ENCODE measurements at regions not wholly inside any gene's neighbourhood (a gene's known extent, or its start where the extent isn't known, plus 50 kb on each side); places are given as distances from the start of the nearest gene placed in this dataset.

GRCh38 chr12:28681980-28682379, 467.1 kb upstream of the FAR2 start:
- Histone ChIP-seq H3K27me3 (ENCODE audit: control insufficient read depth, insufficient read depth, low read length) (no peaks in the 10 kb centered on the region), H3K9me3 (replicated peaks; ENCODE audit: control insufficient read depth, low read depth, low read length) (no peaks in the 10 kb centered on the region), H3K4me1 (ENCODE audit: control insufficient read depth, insufficient read depth, low read length) (no peaks in the 10 kb centered on the region), H3K27ac (ENCODE audit: low read length) (no peak overlapping the region), H3K36me3 (ENCODE audit: control insufficient read depth, insufficient read depth, low read length) (no peaks in the 10 kb centered on the region), H3K4me3 (ENCODE audit: low read length) (no peak overlapping the region)
- DNase-seq = no peak
- no CpG with 5 or more reads among the region's 3 CpGs for WGBS (ENCODE audit: insufficient coverage)

- no peak for DNase-seq
- no peaks in the 10 kb centered on the region for H3K4me1 ChIP-seq (ENCODE audit: control insufficient read depth, insufficient read depth, low read length)
- no peaks in the 10 kb centered on the region for H3K27me3 ChIP-seq (ENCODE audit: control insufficient read depth, insufficient read depth, low read length)
- H3K4me3 ChIP-seq (ENCODE audit: low read length) = no peak overlapping the region
- no CpG with 5 or more reads among the region's 4 CpGs for WGBS (ENCODE audit: insufficient coverage)
- no peaks in the 10 kb centered on the region for H3K9me3 ChIP-seq (replicated peaks; ENCODE audit: control insufficient read depth, low read depth, low read length)
- H3K27ac ChIP-seq (ENCODE audit: low read length) = no peak overlapping the region
- H3K36me3 ChIP-seq (ENCODE audit: control insufficient read depth, insufficient read depth, low read length) = no peaks in the 10 kb centered on the region
Measured at GRCh38 chr12:28683366-28683765, 465.7 kb upstream of the FAR2 start.

- WGBS (ENCODE audit: insufficient coverage) = no CpG with 5 or more reads among the region's 4 CpGs
- DNase-seq = no peak
Measured at GRCh38 chr12:28689398-28690175, 459.5 kb upstream of the FAR2 start.

GRCh38 chr12:28693565-28694219, 455.4 kb upstream of the FAR2 start:
- H3K27me3 ChIP-seq (ENCODE audit: control insufficient read depth, insufficient read depth, low read length) = no peaks in the 10 kb centered on the region
- no CpG with 5 or more reads among the region's 5 CpGs for WGBS (ENCODE audit: insufficient coverage)
- no peak for DNase-seq

More at GRCh38 chr12:28689398-28690175, 459.5 kb upstream of the FAR2 start:
- no peaks in the 10 kb centered on the region for H3K4me1 ChIP-seq (ENCODE audit: control insufficient read depth, insufficient read depth, low read length)
- no peak overlapping the region for H3K27ac ChIP-seq (ENCODE audit: low read length)
- no peaks in the 10 kb centered on the region for H3K9me3 ChIP-seq (replicated peaks; ENCODE audit: control insufficient read depth, low read depth, low read length)
- H3K27me3 ChIP-seq (ENCODE audit: control insufficient read depth, insufficient read depth, low read length) = no peaks in the 10 kb centered on the region
- H3K4me3 ChIP-seq (ENCODE audit: low read length) = no peak overlapping the region
- H3K36me3 ChIP-seq (ENCODE audit: control insufficient read depth, insufficient read depth, low read length) = no peaks in the 10 kb centered on the region

GRCh38 chr12:28698553-28698952, 450.5 kb upstream of the FAR2 start:
- H3K27ac ChIP-seq (ENCODE audit: low read length) = no peak overlapping the region
- H3K9me3 ChIP-seq (replicated peaks; ENCODE audit: control insufficient read depth, low read depth, low read length) = no peaks in the 10 kb centered on the region
- no peak for DNase-seq
- WGBS (ENCODE audit: insufficient coverage) = no CpG with 5 or more reads among the region's 2 CpGs
- no peaks in the 10 kb centered on the region for H3K4me1 ChIP-seq (ENCODE audit: control insufficient read depth, insufficient read depth, low read length)
- no peaks in the 10 kb centered on the region for H3K27me3 ChIP-seq (ENCODE audit: control insufficient read depth, insufficient read depth, low read length)
- no peaks in the 10 kb centered on the region for H3K36me3 ChIP-seq (ENCODE audit: control insufficient read depth, insufficient read depth, low read length)
- no peak overlapping the region for H3K4me3 ChIP-seq (ENCODE audit: low read length)

More at GRCh38 chr12:28693565-28694219, 455.4 kb upstream of the FAR2 start:
- H3K4me1 ChIP-seq (ENCODE audit: control insufficient read depth, insufficient read depth, low read length) = no peaks in the 10 kb centered on the region
- H3K36me3 ChIP-seq (ENCODE audit: control insufficient read depth, insufficient read depth, low read length) = no peaks in the 10 kb centered on the region
- H3K27ac ChIP-seq (ENCODE audit: low read length) = no peak overlapping the region
- H3K4me3 ChIP-seq (ENCODE audit: low read length) = no peak overlapping the region
- no peaks in the 10 kb centered on the region for H3K9me3 ChIP-seq (replicated peaks; ENCODE audit: control insufficient read depth, low read depth, low read length)

GRCh38 chr12:28699029-28699428, 450.0 kb upstream of the FAR2 start:
- DNase-seq = peak; percentile 22
- H3K27me3 ChIP-seq (ENCODE audit: control insufficient read depth, insufficient read depth, low read length) = no peaks in the 10 kb centered on the region
- no peaks in the 10 kb centered on the region for H3K4me1 ChIP-seq (ENCODE audit: control insufficient read depth, insufficient read depth, low read length)
- no peaks in the 10 kb centered on the region for H3K36me3 ChIP-seq (ENCODE audit: control insufficient read depth, insufficient read depth, low read length)
- no peaks in the 10 kb centered on the region for H3K9me3 ChIP-seq (replicated peaks; ENCODE audit: control insufficient read depth, low read depth, low read length)
- H3K27ac ChIP-seq (ENCODE audit: low read length) = no peak overlapping the region
- no peak overlapping the region for H3K4me3 ChIP-seq (ENCODE audit: low read length)

GRCh38 chr12:28700161-28700560, 448.9 kb upstream of the FAR2 start:
- H3K27me3 ChIP-seq (ENCODE audit: control insufficient read depth, insufficient read depth, low read length) = no peaks in the 10 kb centered on the region
- DNase-seq = no peak
- no CpG with 5 or more reads among the region's 3 CpGs for WGBS (ENCODE audit: insufficient coverage)
- H3K9me3 ChIP-seq (replicated peaks; ENCODE audit: control insufficient read depth, low read depth, low read length) = no peaks in the 10 kb centered on the region
- H3K4me1 ChIP-seq (ENCODE audit: control insufficient read depth, insufficient read depth, low read length) = no peaks in the 10 kb centered on the region
- H3K27ac ChIP-seq (ENCODE audit: low read length) = no peak overlapping the region
- no peak overlapping the region for H3K4me3 ChIP-seq (ENCODE audit: low read length)
- no peaks in the 10 kb centered on the region for H3K36me3 ChIP-seq (ENCODE audit: control insufficient read depth, insufficient read depth, low read length)

GRCh38 chr12:28704477-28705169, 444.5 kb upstream of the FAR2 start:
- Histone ChIP-seq H3K9me3 (replicated peaks; ENCODE audit: control insufficient read depth, low read depth, low read length) (no peaks in the 10 kb centered on the region), H3K4me1 (ENCODE audit: control insufficient read depth, insufficient read depth, low read length) (no peaks in the 10 kb centered on the region), H3K27me3 (ENCODE audit: control insufficient read depth, insufficient read depth, low read length) (no peaks in the 10 kb centered on the region), H3K4me3 (ENCODE audit: low read length) (no peak overlapping the region), H3K27ac (ENCODE audit: low read length) (no peak overlapping the region), H3K36me3 (ENCODE audit: control insufficient read depth, insufficient read depth, low read length) (no peaks in the 10 kb centered on the region)
- DNase-seq = no peak

GRCh38 chr12:28708918-28709371, 440.1 kb upstream of the FAR2 start:
- no peaks in the 10 kb centered on the region for H3K36me3 ChIP-seq (ENCODE audit: control insufficient read depth, insufficient read depth, low read length)
- WGBS (ENCODE audit: insufficient coverage) = 20% methylated on average over 1 of the region's 4 CpGs
- H3K4me1 ChIP-seq (ENCODE audit: control insufficient read depth, insufficient read depth, low read length) = no peaks in the 10 kb centered on the region
- H3K4me3 ChIP-seq (ENCODE audit: low read length) = no peak overlapping the region
- H3K27me3 ChIP-seq (ENCODE audit: control insufficient read depth, insufficient read depth, low read length) = no peaks in the 10 kb centered on the region
- DNase-seq = no peak
- no peak overlapping the region for H3K27ac ChIP-seq (ENCODE audit: low read length)
- H3K9me3 ChIP-seq (replicated peaks; ENCODE audit: control insufficient read depth, low read depth, low read length) = no peaks in the 10 kb centered on the region

- Histone ChIP-seq H3K27me3 (ENCODE audit: control insufficient read depth, insufficient read depth, low read length) (no peaks in the 10 kb centered on the region), H3K36me3 (ENCODE audit: control insufficient read depth, insufficient read depth, low read length) (no peaks in the 10 kb centered on the region), H3K4me1 (ENCODE audit: control insufficient read depth, insufficient read depth, low read length) (no peaks in the 10 kb centered on the region), H3K9me3 (replicated peaks; ENCODE audit: control insufficient read depth, low read depth, low read length) (no peaks in the 10 kb centered on the region), H3K27ac (ENCODE audit: low read length) (no peak overlapping the region), H3K4me3 (ENCODE audit: low read length) (no peak overlapping the region)
- 64% methylated on average over 2 of the region's 4 CpGs for WGBS (ENCODE audit: insufficient coverage)
- DNase-seq = no peak
Measured at GRCh38 chr12:28709986-28710685, 438.9 kb upstream of the FAR2 start.
